Adrenal gland (tissue), 5 donors: ENCODE measurements at regions not wholly inside any gene's neighbourhood (a gene's known extent, or its start where the extent isn't known, plus 50 kb on each side); places are given as distances from the start of the nearest gene placed in this dataset.

Experiments used
- POLR2A ChIP-seq, 2 donors: fragments of 450-650 bp; IDR thresholded peaks; one replicate each; pipeline ENCODE4 v1.6.1; 2017; ENCODE audit warnings: antibody characterized with exemption in 2 of 2, mild to moderate bottlenecking in 2 of 2, moderate library complexity in 1 of 2
- TF ChIP-seq, protein P1 (sequence below), 6 experiments: fragments of 450-650 bp in 4 of 6; fragments of 200-600 bp in 2 of 6; sonication (generic) in 1 of 6; IDR thresholded peaks; 1 replicate in 5 of 6; 2 replicates in 1 of 6; pipeline versions ENCODE4 v1.5.1 to v1.8.0; 2016 to 2021; ENCODE audit warnings: antibody characterized with exemption in 6 of 6, mild to moderate bottlenecking in 2 of 6, moderate library complexity in 1 of 6
- donor health status: DM: no; HTN: no; CAD: no.

DNA sequence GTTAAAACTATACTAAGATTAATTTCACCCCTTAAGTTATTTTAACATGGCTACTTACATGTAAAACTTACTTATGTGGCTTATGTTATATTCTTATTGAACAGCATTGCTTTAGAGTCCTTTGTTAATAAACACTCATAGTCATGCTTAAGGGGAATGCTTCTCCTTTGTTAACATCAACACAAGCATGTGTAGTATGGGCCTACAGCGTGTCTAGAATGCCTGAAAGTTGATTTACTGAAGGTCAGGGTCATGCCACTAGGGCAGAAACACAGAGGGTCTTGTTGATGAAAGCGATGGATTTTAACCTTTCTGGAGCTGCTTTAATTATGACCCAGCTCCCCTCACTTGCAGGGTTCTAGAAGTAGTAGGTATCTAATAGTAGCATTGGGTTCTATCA is 159.8 kb upstream of the DLX2 start:
- TF ChIP-seq, protein P1, sequence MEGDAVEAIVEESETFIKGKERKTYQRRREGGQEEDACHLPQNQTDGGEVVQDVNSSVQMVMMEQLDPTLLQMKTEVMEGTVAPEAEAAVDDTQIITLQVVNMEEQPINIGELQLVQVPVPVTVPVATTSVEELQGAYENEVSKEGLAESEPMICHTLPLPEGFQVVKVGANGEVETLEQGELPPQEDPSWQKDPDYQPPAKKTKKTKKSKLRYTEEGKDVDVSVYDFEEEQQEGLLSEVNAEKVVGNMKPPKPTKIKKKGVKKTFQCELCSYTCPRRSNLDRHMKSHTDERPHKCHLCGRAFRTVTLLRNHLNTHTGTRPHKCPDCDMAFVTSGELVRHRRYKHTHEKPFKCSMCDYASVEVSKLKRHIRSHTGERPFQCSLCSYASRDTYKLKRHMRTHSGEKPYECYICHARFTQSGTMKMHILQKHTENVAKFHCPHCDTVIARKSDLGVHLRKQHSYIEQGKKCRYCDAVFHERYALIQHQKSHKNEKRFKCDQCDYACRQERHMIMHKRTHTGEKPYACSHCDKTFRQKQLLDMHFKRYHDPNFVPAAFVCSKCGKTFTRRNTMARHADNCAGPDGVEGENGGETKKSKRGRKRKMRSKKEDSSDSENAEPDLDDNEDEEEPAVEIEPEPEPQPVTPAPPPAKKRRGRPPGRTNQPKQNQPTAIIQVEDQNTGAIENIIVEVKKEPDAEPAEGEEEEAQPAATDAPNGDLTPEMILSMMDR (IDR thresholded peaks at IDR 0.05), result no peak
- no peak for TF ChIP-seq POLR2A (IDR thresholded peaks at IDR 0.05)
